ENCODE measurements at regions not wholly inside any gene's neighbourhood (a gene's known extent, or its start where the extent isn't known, plus 50 kb on each side); places are given as distances from the start of the nearest gene placed in this dataset.

- H3K9me2 ChIP-seq (ENCODE audit: insufficient read depth) = no peaks in the 10 kb centered on the region
- no peaks in the 10 kb centered on the region for H3K9me3 Mint-ChIP-seq
- peaks cover 29% of the 10 kb centered on the region for H3K4me1 ChIP-seq (ENCODE audit: insufficient read depth)
- H3K79me2 ChIP-seq (replicated peaks; ENCODE audit: insufficient read depth) = no peaks in the 10 kb centered on the region
- H3K4me3 ChIP-seq = no peak overlapping the region
- H3F3A ChIP-seq (replicated peaks; ENCODE audit: low read depth) = no peaks in the 10 kb centered on the region
- H2AFZ ChIP-seq = no peak overlapping the region
- TF ChIP-seq JUNB (IDR thresholded peaks at IDR 0.05; ENCODE audit: unreplicated experiment) = no peak
- no peak for TF ChIP-seq ZNF331 (CRISPR knock-in tag; IDR thresholded peaks at IDR 0.05; ENCODE audit: low read depth)
- TF ChIP-seq ETS1 (IDR thresholded peaks at IDR 0.05) = no peak
- TF ChIP-seq EZH2 (IDR thresholded peaks at IDR 0.05; ENCODE audit: low read depth, unreplicated experiment) = no peak
- no peak for TF ChIP-seq REST (IDR thresholded peaks at IDR 0.05; ENCODE audit: unreplicated experiment)
- no peak for TF ChIP-seq NANOG (IDR thresholded peaks at IDR 0.05; ENCODE audit: borderline replicate concordance)
- no peak for TF ChIP-seq CTCF (conservative IDR thresholded peaks at IDR 0.05; ENCODE audit: low read depth in 2 of 2)
- TF ChIP-seq ZNF114 (CRISPR knock-in tag; IDR thresholded peaks at IDR 0.05) = no peak
- TF ChIP-seq ZNF462 (CRISPR knock-in tag; IDR thresholded peaks at IDR 0.05) = no peak
- H3K27me3 Mint-ChIP-seq (ENCODE audit: insufficient read depth, low read depth, poor library complexity) = peaks cover 2% of the 10 kb centered on the region
- no peak overlapping the region for H3K27ac ChIP-seq (ENCODE audit: low read depth)
- no peaks in the 10 kb centered on the region for H3K27me3 ChIP-seq (ENCODE audit: insufficient read depth)
- ATAC-seq = peak; percentile 53
- no peak overlapping the region for H3K27ac Mint-ChIP-seq
- no peaks in the 10 kb centered on the region for H3K36me3 ChIP-seq (ENCODE audit: insufficient read depth)
- no peak for DNase-seq (ENCODE audit: low spot score)
- H3K36me3 Mint-ChIP-seq (ENCODE audit: low read depth) = no peaks in the 10 kb centered on the region
- H3K4me1 Mint-ChIP-seq = peaks cover 25% of the 10 kb centered on the region
- H4K20me1 ChIP-seq (replicated peaks; ENCODE audit: insufficient read depth) = no peaks in the 10 kb centered on the region
- peak overlapping the region; percentile 2 for H3K4me2 ChIP-seq
- 0 out of 3 replicates have a peak overlapping the region, but pooled peaks have one; percentile 21 for H3K4me3 Mint-ChIP-seq
These were observed 241.1 kb upstream of the FBXO33 start for GRCh38 chr14:39673270-39673711.

All from GM23338 (cell line).